Fibroblast of skin of scalp (primary cell): ENCODE measurements at regions not wholly inside any gene's neighbourhood (a gene's known extent, or its start where the extent isn't known, plus 50 kb on each side); places are given as distances from the start of the nearest gene placed in this dataset.

Experiments used
- DNase-seq: peaks from one replicate; pipeline ENCODE4 v3.0.0-alpha.2; 2013

DNA sequence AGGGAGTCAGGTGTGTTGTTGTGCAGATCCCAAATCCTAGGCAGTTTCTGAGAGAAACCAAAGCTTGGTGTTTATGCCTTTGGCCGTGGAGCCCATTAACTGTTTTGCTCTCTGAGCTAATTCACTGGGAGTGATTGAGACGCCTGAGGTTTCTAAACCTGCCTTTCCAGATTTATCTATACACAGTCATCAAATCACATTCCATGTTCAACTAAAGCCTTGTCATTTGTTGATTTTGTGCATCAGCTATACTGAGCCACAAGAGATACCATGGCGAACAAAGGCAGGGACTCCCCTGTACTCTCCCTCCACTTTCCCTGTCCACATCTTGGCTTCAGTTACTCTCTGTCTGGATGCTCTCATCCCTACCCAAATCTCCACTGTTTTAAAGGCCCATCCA is 229.7 kb upstream of the PMEPA1 start:
- DNase-seq, result no peak

DNA sequence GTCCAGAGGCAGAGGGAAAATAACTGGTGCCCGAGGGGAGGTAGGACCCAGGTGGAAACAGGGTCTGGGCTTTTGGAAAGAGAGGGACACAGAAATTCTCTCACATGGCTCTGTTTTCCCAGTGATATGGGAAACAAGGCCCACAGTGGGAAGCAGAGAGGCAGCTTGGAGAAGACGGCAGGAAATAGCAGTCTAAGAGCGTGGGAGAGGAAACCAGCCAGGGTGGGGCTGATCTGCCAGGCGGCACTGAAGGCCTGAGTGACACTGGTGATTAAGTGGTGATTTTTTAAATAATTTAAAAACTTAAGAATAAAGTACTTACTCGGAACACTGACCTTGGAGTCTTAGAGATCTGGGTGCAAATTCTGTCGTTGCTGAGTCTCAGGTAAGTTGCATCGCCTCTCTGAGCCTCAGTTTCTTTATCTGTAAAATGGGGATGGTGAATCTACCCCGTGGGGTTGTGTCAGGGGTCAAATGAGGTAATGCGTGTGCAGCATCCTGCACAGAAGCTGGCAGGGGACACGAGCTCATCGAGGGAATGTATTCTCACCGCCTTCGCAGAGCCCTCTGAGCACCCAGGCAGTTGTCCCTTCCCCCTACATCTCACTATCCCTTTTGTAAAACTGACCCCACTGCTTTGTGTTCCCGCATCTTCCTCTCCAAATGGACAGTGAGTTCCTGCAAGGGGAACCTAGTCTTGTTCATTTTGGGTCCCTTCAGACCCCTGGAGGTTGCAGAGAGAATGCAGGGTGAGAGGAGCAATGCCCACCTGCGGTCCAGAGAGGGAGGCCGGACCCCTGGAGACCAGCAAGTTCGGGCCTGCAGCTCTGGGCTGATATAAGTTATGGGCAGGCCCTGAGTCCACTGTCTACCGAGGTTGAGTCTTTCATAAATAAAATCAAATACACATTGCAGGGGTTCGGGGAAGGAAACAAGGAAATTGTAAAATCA is 228.6 kb upstream of the PMEPA1 start:
- DNase-seq, result peak; percentile 32

DNA sequence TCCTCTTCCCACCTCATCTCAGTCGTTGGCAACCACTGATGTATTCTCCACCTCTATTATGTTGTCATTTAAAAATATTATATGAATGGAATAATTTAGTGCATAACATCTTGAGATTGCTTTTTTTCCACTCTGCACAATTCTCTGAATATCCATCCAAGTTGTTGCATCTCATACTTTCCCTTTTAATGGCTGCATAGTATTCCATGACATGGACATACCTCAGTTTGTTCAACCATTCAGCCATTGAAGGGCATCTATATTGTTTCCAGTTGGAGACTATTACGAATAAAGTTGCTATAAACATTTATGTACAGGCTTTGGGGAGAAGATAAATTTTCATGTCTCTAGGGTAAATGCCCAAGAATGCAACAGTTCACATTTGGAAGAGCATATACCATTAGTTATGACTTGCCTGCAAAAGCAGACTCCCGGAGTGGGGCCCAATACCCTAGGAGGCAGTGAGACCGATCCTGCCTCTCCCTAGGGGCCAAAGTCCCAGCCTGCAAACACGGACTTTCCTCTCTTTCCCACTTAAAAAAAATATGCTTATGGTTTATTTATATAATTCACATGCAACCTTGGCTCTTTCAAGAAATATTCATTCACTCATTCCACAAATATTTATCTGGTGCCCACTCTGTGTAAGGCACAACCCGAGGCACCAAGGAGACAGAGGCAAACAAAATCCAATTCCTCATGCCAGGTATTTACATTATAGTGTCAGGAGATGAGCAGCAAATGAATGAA is 227.0 kb upstream of the PMEPA1 start:
- peak; percentile 64 for DNase-seq

- DNase-seq, result no peak
Observed at GRCh38 chr20:57934913-57935312, 225.1 kb upstream of the PMEPA1 start.

DNA sequence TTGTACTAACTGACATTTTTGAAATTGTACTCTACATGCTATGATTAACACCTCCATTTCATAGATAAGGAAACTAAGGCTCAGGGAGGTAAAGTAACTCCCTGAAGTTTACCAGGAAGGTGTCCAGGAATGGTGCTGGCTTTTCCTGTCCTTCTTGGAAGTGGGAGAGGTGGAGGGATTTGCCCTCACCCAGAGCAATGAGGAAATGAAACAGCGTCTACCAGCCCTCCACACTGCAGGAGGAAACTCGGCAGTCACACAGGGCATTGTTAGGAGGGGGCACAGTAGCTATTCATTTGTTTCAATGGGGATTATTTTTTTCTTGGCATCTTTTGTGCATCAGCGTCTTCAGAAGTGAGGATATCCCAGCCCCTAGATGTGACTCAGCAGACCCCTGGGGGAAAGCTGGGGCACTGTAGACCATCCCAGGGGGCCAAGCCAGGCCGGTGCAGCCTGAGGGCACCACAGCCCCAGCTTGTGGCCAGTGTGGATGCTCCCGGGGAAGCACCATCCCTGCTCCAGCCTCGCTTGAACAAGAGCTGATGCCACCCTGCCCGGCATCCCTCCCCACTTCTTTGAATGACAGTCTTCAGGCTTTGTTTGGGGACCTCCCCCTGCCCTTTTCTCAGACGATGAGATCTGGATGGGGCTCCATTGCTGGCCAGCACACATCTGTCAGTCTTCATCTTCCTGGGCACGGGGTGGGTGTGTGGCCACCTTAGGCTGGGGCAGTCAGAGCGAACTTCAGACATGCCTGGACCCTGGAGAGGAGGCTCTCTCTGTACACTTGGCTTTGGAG is 224.4 kb upstream of the PMEPA1 start:
- DNase-seq, result peak; percentile 42

DNA sequence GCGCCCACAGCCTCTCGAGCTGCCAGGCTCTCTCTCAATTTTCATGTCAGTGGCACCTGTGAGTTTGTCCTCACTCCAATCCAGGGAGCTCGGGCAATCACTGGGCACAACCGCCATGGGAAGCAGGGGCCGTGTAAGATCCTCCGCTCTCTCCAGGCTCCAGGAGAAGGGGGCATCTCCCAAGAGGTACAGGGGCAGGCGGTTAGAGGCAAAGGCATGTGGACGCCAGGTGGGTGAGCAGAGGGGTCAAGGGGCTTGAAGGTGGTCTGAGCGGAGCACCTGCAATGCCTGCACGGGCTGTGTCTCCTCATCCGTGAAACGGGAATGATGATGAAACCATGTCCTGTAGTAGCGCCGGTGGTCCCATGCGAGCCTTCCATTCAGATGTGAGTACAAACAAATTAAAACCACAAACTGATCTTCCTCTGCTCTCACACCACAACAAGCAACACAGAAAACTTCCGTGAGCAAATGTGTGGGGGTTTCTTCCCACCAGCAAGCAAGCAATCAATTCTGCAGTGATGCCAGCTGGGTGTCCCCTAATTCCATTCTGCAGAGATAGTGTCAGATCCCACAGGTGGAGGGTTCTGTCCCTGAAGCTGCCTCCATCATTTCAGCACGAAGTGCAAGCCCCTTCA is 222.5 kb upstream of the PMEPA1 start:
- DNase-seq, result no peak

- no peak for DNase-seq
Observed at GRCh38 chr20:57930351-57930750, 220.5 kb upstream of the PMEPA1 start.

- peak; percentile 87 for DNase-seq
Observed at GRCh38 chr20:57928181-57928967, 218.6 kb upstream of the PMEPA1 start.

GRCh38 chr20:57927376-57927775 is 217.6 kb upstream of the PMEPA1 start:
- no peak for DNase-seq

- DNase-seq, result no peak
Observed at GRCh38 chr20:57922706-57923105, 212.9 kb upstream of the PMEPA1 start.

- no peak for DNase-seq
Observed at GRCh38 chr20:57922083-57922482, 212.3 kb upstream of the PMEPA1 start.

DNA sequence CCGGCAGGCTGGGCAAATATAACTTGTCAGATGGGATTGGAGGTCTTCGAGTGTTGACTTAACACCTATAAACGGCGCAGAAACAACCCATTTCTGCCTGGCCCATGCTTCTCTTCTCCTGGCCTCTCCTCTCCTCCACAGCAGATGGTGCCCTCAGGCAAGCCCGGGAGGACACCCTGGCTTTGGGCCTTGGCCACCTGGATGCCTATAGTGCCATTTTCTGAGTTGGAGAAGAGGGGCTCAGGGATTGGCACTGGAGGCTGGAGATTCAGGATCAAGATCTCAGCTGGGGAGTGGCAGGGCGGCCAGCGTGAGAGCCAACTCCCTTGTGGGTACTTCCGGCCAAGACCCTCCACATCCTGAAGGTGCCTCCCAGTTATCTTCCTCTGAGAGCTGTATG is 211.9 kb upstream of the PMEPA1 start:
- DNase-seq, result no peak

GRCh38 chr20:57920971-57921370 is 211.2 kb upstream of the PMEPA1 start:
- no peak for DNase-seq

GRCh38 chr20:57919049-57919448 is 209.2 kb upstream of the PMEPA1 start:
- DNase-seq, result no peak

DNA sequence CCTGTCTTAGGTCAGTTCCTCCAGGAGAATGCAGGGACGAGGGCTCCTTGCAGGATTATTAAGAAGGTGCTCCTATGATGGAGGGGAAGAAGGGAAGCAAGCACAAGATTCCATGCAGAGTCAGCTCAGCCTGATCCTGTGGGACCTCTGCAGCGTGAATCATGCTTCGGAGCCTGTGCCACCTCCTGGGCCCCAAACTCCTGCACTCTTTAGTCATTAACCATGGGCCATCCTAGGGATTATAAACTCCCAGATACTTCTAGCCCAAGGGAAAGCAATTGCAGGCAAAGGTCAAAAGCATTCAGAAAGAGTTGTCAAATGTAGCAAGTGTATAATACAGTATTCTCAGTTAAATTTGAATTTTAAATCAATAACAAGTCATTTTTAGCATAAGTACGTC is 208.7 kb upstream of the PMEPA1 start:
- no peak for DNase-seq

GRCh38 chr20:57914205-57914604 is 204.4 kb upstream of the PMEPA1 start:
- no peak for DNase-seq

- no peak for DNase-seq
Observed at GRCh38 chr20:57913156-57913930, 203.5 kb upstream of the PMEPA1 start.

- DNase-seq, result no peak
Observed at GRCh38 chr20:57912227-57912582, 202.4 kb upstream of the PMEPA1 start.

- DNase-seq, result no peak
Observed at GRCh38 chr20:57911512-57912226, 201.9 kb upstream of the PMEPA1 start.

DNA sequence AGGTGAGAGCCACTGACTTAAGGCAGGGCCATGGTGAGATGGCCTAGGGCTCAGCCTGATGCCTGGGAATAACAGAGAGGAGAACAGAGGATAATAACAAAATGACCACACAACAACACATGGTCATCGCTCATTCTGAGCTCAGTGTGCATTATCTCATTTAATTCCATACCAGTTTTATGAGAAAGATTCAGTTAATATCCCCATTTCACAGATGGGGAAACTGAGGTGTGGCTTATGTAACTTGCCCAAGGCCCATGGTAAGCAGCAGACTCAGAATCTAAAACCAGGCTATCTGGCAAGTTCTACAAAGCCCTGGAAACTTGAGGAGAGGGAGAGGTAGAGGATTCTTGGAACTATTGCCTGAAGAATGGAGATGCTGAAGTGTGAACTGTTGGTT is 200.9 kb upstream of the PMEPA1 start:
- DNase-seq, result no peak
